GM06990 (cell line): ENCODE measurements at regions not wholly inside any gene's neighbourhood (a gene's known extent, or its start where the extent isn't known, plus 50 kb on each side); places are given as distances from the start of the nearest gene placed in this dataset.
"Not testable (repeated sequence)": the region's sequence is repeated elsewhere in the genome, so short reads cannot be mapped to it uniquely, and the experiment has no call there.

ENCODE experiments used
- DNase-seq: peaks from one replicate; pipeline ENCODE4 v3.0.0-alpha.2; 2011; ENCODE audit not compliant: insufficient read length; ENCODE audit errors: extremely low read depth
- H3K27me3 ChIP-seq: replicated peaks from 2 replicates; pipeline ENCODE4 v1.6.0; 2011; ENCODE audit warnings: low read length; ENCODE audit not compliant: control insufficient read depth, insufficient read depth
- H3K36me3 ChIP-seq: 2 replicates; pipeline ENCODE4 v1.5.1; 2011; ENCODE audit warnings: low read length; ENCODE audit not compliant: control insufficient read depth, insufficient read depth
- H3K4me3 ChIP-seq: replicated peaks from 2 replicates; pipeline ENCODE4 v1.5.1; 2011; ENCODE audit warnings: low read depth, mild to moderate bottlenecking, control low read depth, low read length
- CTCF ChIP-seq: IDR thresholded peaks from 2 replicates; pipeline ENCODE4 v1.5.1; 2011; ENCODE audit warnings: low read length, control low read depth, mild to moderate bottlenecking, inconsistent platforms; ENCODE audit not compliant: insufficient read depth, poor library complexity, severe bottlenecking

GRCh38 chrX:45803383-45803921, 602.8 kb upstream of the DIPK2B start:
- Histone ChIP-seq H3K36me3 (no peaks in the 10 kb centered on the region), H3K4me3 (no peak overlapping the region), H3K27me3 (no peaks in the 10 kb centered on the region)
- no peak for DNase-seq
- no peak for TF ChIP-seq CTCF

DNA sequence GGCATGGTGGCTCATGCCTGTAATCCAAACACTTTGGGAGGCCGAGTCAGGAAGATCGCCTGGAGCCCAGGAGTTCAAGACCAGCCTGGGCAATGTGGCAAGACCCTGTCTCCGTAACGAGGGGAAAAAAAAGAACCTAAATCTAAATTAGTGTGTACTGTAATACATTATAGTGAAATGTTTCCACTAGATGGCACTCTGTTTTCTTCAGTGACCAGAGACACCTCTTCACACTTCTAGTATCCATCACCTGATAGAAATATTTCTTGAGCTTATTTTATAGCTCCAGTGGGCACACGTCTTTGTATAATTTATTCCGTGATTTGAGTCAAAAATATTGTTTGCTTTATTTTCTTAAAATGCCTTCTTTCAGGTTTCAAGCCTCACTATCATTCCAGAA, 600.9 kb upstream of the DIPK2B start:
- H3K36me3 ChIP-seq: no peaks in the 10 kb centered on the region
- DNase-seq: no peak
- TF ChIP-seq CTCF: peak; percentile 37
- H3K4me3 ChIP-seq: no peak overlapping the region
- no peaks in the 10 kb centered on the region for H3K27me3 ChIP-seq

GRCh38 chrX:45800746-45801453, 600.2 kb upstream of the DIPK2B start:
- not testable (repeated sequence) for DNase-seq, H3K36me3 ChIP-seq, H3K4me3 ChIP-seq, H3K27me3 ChIP-seq

DNA sequence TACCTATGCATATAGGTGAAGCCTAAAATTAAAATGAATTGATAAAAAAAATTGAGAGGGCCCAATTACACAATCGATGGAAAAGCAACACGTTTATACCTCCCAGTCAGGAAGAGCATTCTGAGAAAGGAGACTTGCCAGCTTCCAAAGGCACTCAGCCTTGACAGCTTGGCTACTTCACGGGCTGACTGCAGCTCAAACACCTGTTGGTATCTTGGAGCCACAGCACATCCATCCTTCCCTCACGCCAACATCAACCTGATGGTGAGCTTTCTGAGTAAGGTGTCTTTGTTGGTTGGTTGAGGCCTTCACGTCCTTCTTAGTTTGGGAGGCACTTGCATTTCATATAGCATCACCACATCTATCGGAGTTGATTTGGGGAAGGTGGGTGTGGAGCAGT, 598.9 kb upstream of the DIPK2B start:
- no peak for TF ChIP-seq CTCF
- H3K27me3 ChIP-seq: no peaks in the 10 kb centered on the region
- no peaks in the 10 kb centered on the region for H3K36me3 ChIP-seq
- no peak for DNase-seq
- no peak overlapping the region for H3K4me3 ChIP-seq

- DNase-seq: no peak
- no peak overlapping the region for H3K4me3 ChIP-seq
- H3K36me3 ChIP-seq: no peaks in the 10 kb centered on the region
- no peak for TF ChIP-seq CTCF
- no peaks in the 10 kb centered on the region for H3K27me3 ChIP-seq
These were observed 594.9 kb upstream of the DIPK2B start for GRCh38 chrX:45795546-45795945.

DNA sequence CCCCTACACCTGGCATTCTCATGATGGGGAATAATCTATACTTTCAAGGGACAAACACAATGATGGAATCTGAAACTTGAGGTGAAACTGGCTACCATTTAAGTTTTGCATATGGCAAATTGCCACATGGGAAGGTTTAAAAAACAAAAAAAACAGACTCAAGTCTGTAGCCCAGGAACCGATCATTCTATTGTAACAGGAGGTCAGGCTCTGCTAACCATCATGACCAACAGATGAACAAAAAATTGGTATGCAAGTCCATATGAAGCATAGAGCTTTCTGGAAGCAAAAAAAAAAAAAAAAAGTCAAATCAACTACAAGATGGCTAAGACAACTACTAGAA, 594.3 kb upstream of the DIPK2B start:
- Histone ChIP-seq H3K27me3 (no peaks in the 10 kb centered on the region), H3K36me3 (no peaks in the 10 kb centered on the region), H3K4me3 (no peak overlapping the region)
- no peak for DNase-seq
- TF ChIP-seq CTCF: no peak
